K562 (cell line): ENCODE measurements at regions not wholly inside any gene's neighbourhood (a gene's known extent, or its start where the extent isn't known, plus 50 kb on each side); places are given as distances from the start of the nearest gene placed in this dataset.

Experiments used
- ATAC-seq: fragments of 200-7000 bp; cut with Tn5 transposase; 3 replicates; pipeline ENCODE4 v1.9.1; 2020; ENCODE audit warnings: moderate library complexity
- BruUV-seq: library from RNA; stranded (reverse); fragments of 400-500 nt; replicated peaks from 2 replicates; lab custom pipeline; 2021; lab: Mats Ljungman, UMichigan
- CTCF ChIA-PET: fragments of 300-600 bp; formaldehyde crosslinking; extraction: SDS; loops from one replicate; lab custom pipeline; 2021; ENCODE audit warnings: low intra/inter-chr PET ratio; lab: Yijun Ruan, JAX
- POLR2A ChIA-PET: fragments of 300-600, 350-650 bp; sonication (Branson Sonifier 250); formaldehyde crosslinking; extraction: SDS; loops from one replicate; lab custom pipeline; 2021; ENCODE audit warnings: antibody characterized with exemption, inconsistent platforms; lab: Yijun Ruan, JAX
- DNase-seq, 4 experiments: peaks; one replicate each; pipeline versions ENCODE4 v3.0.0 to v3.0.0-alpha.2; 2011 to 2018; ENCODE audit warnings: low spot score in 3 of 4, mixed read lengths in 3 of 4; ENCODE audit errors: extremely low read depth in 1 of 4
- FAIRE-seq: peaks from 2 replicates; lab custom pipeline; 2011; peaks lifted over from hg19 to GRCh38; lab: Jason Lieb, UNC
- H2AFZ ChIP-seq: 2 replicates; pipeline ENCODE4 v1.6.0; 2011; ENCODE audit warnings: low read depth, low read length, control low read depth, inconsistent platforms
- H3K27ac ChIP-seq: fragments of 200-600 bp; 3 replicates; pipeline ENCODE4 v1.8.0; 2011; ENCODE audit warnings: low read depth, mild to moderate bottlenecking, control low read depth, inconsistent platforms, low read length, moderate library complexity, mixed read lengths; ENCODE audit errors: extremely low read depth
- H3K27me3 ChIP-seq, 2 experiments: fragments of 300-600 bp in 1 of 2; 2 replicates in 1 of 2; 3 replicates in 1 of 2; pipeline versions ENCODE4 v1.6.0 to v1.8.0; 2011; ENCODE audit warnings: inconsistent platforms in 2 of 2, low read length in 2 of 2, mild to moderate bottlenecking in 1 of 2, mixed read lengths in 1 of 2, moderate library complexity in 1 of 2; ENCODE audit not compliant: control insufficient read depth in 2 of 2, insufficient read depth in 2 of 2
- H3K36me3 ChIP-seq: fragments of 300-600 bp; 3 replicates; pipeline ENCODE4 v1.8.0; 2011; ENCODE audit warnings: mild to moderate bottlenecking, low read length, inconsistent platforms; ENCODE audit not compliant: control insufficient read depth, insufficient read depth
- H3K4me1 ChIP-seq, 2 experiments: fragments of 200-600 bp in 1 of 2; replicated peaks in 1 of 2; 2 replicates in 1 of 2; 3 replicates in 1 of 2; pipeline versions ENCODE4 v1.5.1 to v1.8.0; 2011; ENCODE audit warnings: inconsistent platforms in 2 of 2, low read length in 2 of 2, mild to moderate bottlenecking in 1 of 2, mixed read lengths in 1 of 2, moderate library complexity in 1 of 2; ENCODE audit not compliant: control insufficient read depth in 2 of 2, insufficient read depth in 2 of 2
- H3K4me2 ChIP-seq: 2 replicates; pipeline ENCODE4 v1.6.1; 2011; ENCODE audit warnings: low read length, control low read depth, inconsistent platforms, mixed read lengths; ENCODE audit not compliant: insufficient read depth
- H3K4me3 ChIP-seq: fragments of 200-600 bp; sonication (generic), shearing (Covaris generic); 2 replicates; pipeline ENCODE4 v1.5.1; 2016; ENCODE audit warnings: control low read depth, inconsistent platforms
- H3K79me2 ChIP-seq: fragments of 200-600 bp; 3 replicates; pipeline ENCODE4 v1.8.0; 2011; ENCODE audit warnings: low read length, inconsistent platforms; ENCODE audit not compliant: control insufficient read depth, insufficient read depth
- H3K9ac ChIP-seq, 2 experiments: 2 replicates each; pipeline versions ENCODE4 v1.6.0 to v1.6.1; 2011; ENCODE audit warnings: low read depth in 2 of 2, low read length in 2 of 2, control low read depth in 1 of 2, inconsistent platforms in 1 of 2, mild to moderate bottlenecking in 1 of 2, mixed read lengths in 1 of 2; ENCODE audit not compliant: insufficient read depth in 1 of 2
- H3K9me1 ChIP-seq: one replicate; pipeline ENCODE4 v1.6.0; 2011; ENCODE audit warnings: inconsistent platforms, mild to moderate bottlenecking, low read length, moderate library complexity; ENCODE audit not compliant: control insufficient read depth, insufficient read depth
- H3K9me3 ChIP-seq: replicated peaks from 2 replicates; pipeline ENCODE4 v1.5.1; 2011; ENCODE audit warnings: low read depth, low read length, inconsistent platforms; ENCODE audit not compliant: control insufficient read depth, insufficient read depth
- H4K20me1 ChIP-seq: replicated peaks from 2 replicates; pipeline ENCODE4 v1.6.1; 2011; ENCODE audit warnings: low read length, inconsistent platforms, mixed read lengths; ENCODE audit not compliant: control insufficient read depth, insufficient read depth
- ARID1B ChIP-seq: fragments of 450-650 bp; IDR thresholded peaks from 2 replicates; pipeline ENCODE4 v1.6.1; 2016; ENCODE audit warnings: antibody characterized with exemption, mild to moderate bottlenecking, inconsistent platforms
- CHD4 ChIP-seq: fragments of 200-600 bp; sonication (generic); IDR thresholded peaks from 3 replicates; pipeline ENCODE4 v1.6.1; 2012; ENCODE audit warnings: low read depth, mild to moderate bottlenecking, mixed read lengths, low read length, inconsistent platforms; ENCODE audit not compliant: insufficient read depth, insufficient replicate concordance, poor library complexity, severe bottlenecking
- GATAD2A ChIP-seq: fragments of 450-650 bp; IDR thresholded peaks from 2 replicates; pipeline ENCODE4 v1.6.1; 2017
- MAFK ChIP-seq: IDR thresholded peaks from 2 replicates; pipeline ENCODE4 v1.6.1; 2011; ENCODE audit warnings: low read length, improper control_type of control experiment
- NR0B1 ChIP-seq: fragments of 450-650 bp; IDR thresholded peaks from one replicate; pipeline ENCODE4 v1.6.1; 2018; ENCODE audit warnings: mild to moderate bottlenecking, moderate library complexity; ENCODE audit not compliant: partially characterized antibody
- PCBP1 ChIP-seq: fragments of 200-400 bp; formaldehyde crosslinking; IDR thresholded peaks from 2 replicates; pipeline ENCODE4 v1.6.1; 2018; ENCODE audit warnings: mild to moderate bottlenecking, low read depth, low read length; ENCODE audit not compliant: poor library complexity, severe bottlenecking
- PHF20 ChIP-seq: fragments of 450-650 bp; IDR thresholded peaks from 2 replicates; pipeline ENCODE4 v1.6.1; 2018; ENCODE audit not compliant: partially characterized antibody
- PRMT5 ChIP-seq: sonication (generic); formaldehyde crosslinking; IDR thresholded peaks from 2 replicates; pipeline ENCODE4 v1.5.0; 2020; ENCODE audit warnings: missing genetic modification reagents
- YY1 ChIP-seq, 3 experiments: IDR thresholded peaks; 2 replicates each; pipeline ENCODE4 v1.6.1; 2011; ENCODE audit warnings: low read length in 2 of 3, mild to moderate bottlenecking in 2 of 3, moderate library complexity in 2 of 3, borderline replicate concordance in 1 of 3, control low read depth in 1 of 3, low read depth in 1 of 3; ENCODE audit not compliant: insufficient read depth in 3 of 3, insufficient replicate concordance in 2 of 3, control insufficient read depth in 1 of 3, insufficient read length in 1 of 3; ENCODE audit errors: extremely low read depth in 1 of 3
- ZBTB7A ChIP-seq: IDR thresholded peaks from 2 replicates; pipeline ENCODE4 v1.6.1; 2011; ENCODE audit warnings: low read depth, mild to moderate bottlenecking, low read length, moderate library complexity, borderline replicate concordance; ENCODE audit not compliant: control insufficient read depth
- ZBTB9 ChIP-seq: fragments of 450-650 bp; formaldehyde crosslinking; IDR thresholded peaks from 2 replicates; pipeline ENCODE4 v1.4.0; 2020; ENCODE audit warnings: mild to moderate bottlenecking, moderate library complexity
- ZNF274 ChIP-seq: IDR thresholded peaks from 2 replicates; pipeline ENCODE4 v1.6.1; 2011; ENCODE audit warnings: low read depth, mild to moderate bottlenecking, low read length, moderate library complexity, borderline replicate concordance
- ZNF41 ChIP-seq: fragments of 250-450 bp; sonication (Bioruptor Pico); conservative IDR thresholded peaks from 2 replicates; pipeline ENCODE4 v1.4.0; 2020; ENCODE audit warnings: mild to moderate bottlenecking
- WGBS: fragments of 100-300 bp; shearing (Covaris generic); methylation state at CpG from one replicate; pipeline ENCODE4 v1.1.6; 2016; ENCODE audit warnings: low coverage, mixed read lengths; ENCODE audit not compliant: insufficient coverage; ENCODE audit errors: missing lambda C conversion rate; 5-methylcytosine and 5-hydroxymethylcytosine counted together
- in situ Hi-C: fragments of 300-500 bp; cut with MboI; formaldehyde crosslinking; loops from 4 replicates; pipeline ENCODE4 v1.15.0; 2018; ENCODE audit warnings: inconsistent platforms, mixed read lengths
- intact Hi-C: fragments of 100-400 bp; cut with micrococcal nuclease; formaldehyde crosslinking; loops from 2 replicates; pipeline ENCODE4 v1.14.2; 2022

GRCh38 chr11:115599125-115599524, 94.9 kb upstream of the CADM1 start:
- WGBS = no CpG with 5 or more reads among the region's 1 CpG
- ChIA-PET POLR2A (no interaction called here), CTCF (no interaction called here)
- H3K4me3 ChIP-seq = no peak overlapping the region
- H2AFZ ChIP-seq = no peak overlapping the region
- no peak overlapping the region for H3K4me2 ChIP-seq
- in situ Hi-C loops = no loop called here
- ATAC-seq = no peak
- H3K79me2 ChIP-seq = no peaks in the 10 kb centered on the region
- no peaks in the 10 kb centered on the region for H3K9me3 ChIP-seq
- no peaks in the 10 kb centered on the region for H3K4me1 ChIP-seq
- H3K9ac ChIP-seq = no peak overlapping the region
- no TSS peak for BruUV-seq
- H3K27ac ChIP-seq = no peak overlapping the region
- DNase-seq = no peak
- no peak for FAIRE-seq
- intact Hi-C loops = no loop called here
- no peaks in the 10 kb centered on the region for H3K27me3 ChIP-seq
- TF ChIP-seq MAFK (no peak), ZNF41 (CRISPR knock-in tag) (no peak)
- no peaks in the 10 kb centered on the region for H4K20me1 ChIP-seq
- H3K36me3 ChIP-seq = no peaks in the 10 kb centered on the region
- H3K9me1 ChIP-seq = no peaks in the 10 kb centered on the region

GRCh38 chr11:115598257-115598901, 94.2 kb upstream of the CADM1 start:
- H4K20me1 ChIP-seq = no peaks in the 10 kb centered on the region
- intact Hi-C loops = no loop called here
- FAIRE-seq = no peak
- in situ Hi-C loops = no loop called here
- ChIA-PET POLR2A (no interaction called here), CTCF (no interaction called here)
- no peak overlapping the region for H3K9ac ChIP-seq
- H3K9me3 ChIP-seq = no peaks in the 10 kb centered on the region
- BruUV-seq = no TSS peak
- no peaks in the 10 kb centered on the region for H3K4me1 ChIP-seq
- H3K36me3 ChIP-seq = no peaks in the 10 kb centered on the region
- no peak for DNase-seq
- no peak overlapping the region for H2AFZ ChIP-seq
- no peaks in the 10 kb centered on the region for H3K79me2 ChIP-seq
- no peaks in the 10 kb centered on the region for H3K9me1 ChIP-seq
- H3K27ac ChIP-seq = no peak overlapping the region
- H3K4me3 ChIP-seq = no peak overlapping the region
- no peaks in the 10 kb centered on the region for H3K27me3 ChIP-seq
- ATAC-seq = no peak
- H3K4me2 ChIP-seq = no peak overlapping the region
- 0% methylated on average over 3 of the region's 3 CpGs for WGBS
- TF ChIP-seq GATAD2A (no peak), ZBTB9 (CRISPR knock-in tag) (no peak), NR0B1 (no peak), YY1 (IDR thresholded peaks at IDR 0.05; ENCODE audit: borderline replicate concordance in 1 of 3, control insufficient read depth in 1 of 3, extremely low read depth in 1 of 3, insufficient read depth in 3 of 3, insufficient read length in 1 of 3, insufficient replicate concordance in 2 of 3, low read depth in 1 of 3, low read length in 2 of 3) (no peak), PHF20 (no peak), PCBP1 (no peak), ZBTB7A (no peak), ARID1B (no peak), CHD4 (no peak), PRMT5 (CRISPR knock-in tag) (no peak), ZNF274 (no peak)
